ENCODE measurements at regions not wholly inside any gene's neighbourhood (a gene's known extent, or its start where the extent isn't known, plus 50 kb on each side); places are given as distances from the start of the nearest gene placed in this dataset.

- intact Hi-C loops (cut with micrococcal nuclease) = no loop called here
- Histone ChIP-seq H3K36me3 (ENCODE audit: low read depth, low read length) (no peaks in the 10 kb centered on the region), H3K9ac (ENCODE audit: low read length) (no peak overlapping the region), H4K20me1 (ENCODE audit: low read length) (no peaks in the 10 kb centered on the region), H3K9me3 (ENCODE audit: low read length) (no peaks in the 10 kb centered on the region), H2AFZ (ENCODE audit: low read length) (no peak overlapping the region), H3K4me2 (ENCODE audit: low read length) (no peak overlapping the region), H3K27me3 (ENCODE audit: low read length) (no peaks in the 10 kb centered on the region), H3K27ac (ENCODE audit: low read length) (no peak overlapping the region), H3F3A (ENCODE audit: low read length, unreplicated experiment) (no peaks in the 10 kb centered on the region), H3K79me2 (ENCODE audit: low read length) (no peaks in the 10 kb centered on the region), H3K4me3 (ENCODE audit: low read length) (no peak overlapping the region), H3K9me2 (replicated peaks; ENCODE audit: low read length) (no peaks in the 10 kb centered on the region), H3K4me1 (ENCODE audit: insufficient read depth, low read length) (no peaks in the 10 kb centered on the region)
- ATAC-seq (no peak), DNase-seq (no peak)
- BruUV-seq (replicated peaks) = no TSS peak
- ChIA-PET CTCF (no interaction called here), POLR2A (ENCODE audit: unreplicated experiment) (no interaction called here)
- no peak for TF ChIP-seq EZH2 (IDR thresholded peaks at IDR 0.05; ENCODE audit: low read length, unreplicated experiment)
- TF ChIP-seq EZH2phosphoT487 (IDR thresholded peaks at IDR 0.05; ENCODE audit: borderline replicate concordance, low read length) = no peak
- no peak for TF ChIP-seq CTCF (conservative IDR thresholded peaks at IDR 0.05; ENCODE audit: low read depth, low read length)
These were observed 102.0 kb upstream of the PWP1 start for GRCh38 chr12:107583551-107583950.

GRCh38 chr12:107584563-107584962, 101.0 kb upstream of the PWP1 start:
- intact Hi-C loops (cut with micrococcal nuclease) = no loop called here
- no peaks in the 10 kb centered on the region for H3K36me3 ChIP-seq (ENCODE audit: low read depth, low read length)
- CTCF ChIA-PET = no interaction called here
- no peak for DNase-seq
- no peak overlapping the region for H3K9ac ChIP-seq (ENCODE audit: low read length)
- H3K4me3 ChIP-seq (ENCODE audit: low read length) = no peak overlapping the region
- no peaks in the 10 kb centered on the region for H3K9me2 ChIP-seq (replicated peaks; ENCODE audit: low read length)
- no peak overlapping the region for H3K4me2 ChIP-seq (ENCODE audit: low read length)
- TF ChIP-seq EZH2phosphoT487 (IDR thresholded peaks at IDR 0.05; ENCODE audit: borderline replicate concordance, low read length) (no peak), EZH2 (IDR thresholded peaks at IDR 0.05; ENCODE audit: low read length, unreplicated experiment) (no peak), CTCF (conservative IDR thresholded peaks at IDR 0.05; ENCODE audit: low read depth, low read length) (no peak)
- no peak overlapping the region for H2AFZ ChIP-seq (ENCODE audit: low read length)
- ATAC-seq = no peak
- no peaks in the 10 kb centered on the region for H4K20me1 ChIP-seq (ENCODE audit: low read length)
- H3K27me3 ChIP-seq (ENCODE audit: low read length) = no peaks in the 10 kb centered on the region
- H3K9me3 ChIP-seq (ENCODE audit: low read length) = no peaks in the 10 kb centered on the region
- no TSS peak for BruUV-seq (replicated peaks)
- H3F3A ChIP-seq (ENCODE audit: low read length, unreplicated experiment) = no peaks in the 10 kb centered on the region
- no peaks in the 10 kb centered on the region for H3K79me2 ChIP-seq (ENCODE audit: low read length)
- H3K27ac ChIP-seq (ENCODE audit: low read length) = no peak overlapping the region
- POLR2A ChIA-PET (ENCODE audit: unreplicated experiment) = no interaction called here
- no peaks in the 10 kb centered on the region for H3K4me1 ChIP-seq (ENCODE audit: insufficient read depth, low read length)

- no peaks in the 10 kb centered on the region for H3K36me3 ChIP-seq (ENCODE audit: low read depth, low read length)
- H3F3A ChIP-seq (ENCODE audit: low read length, unreplicated experiment) = no peaks in the 10 kb centered on the region
- POLR2A ChIA-PET (ENCODE audit: unreplicated experiment) = no interaction called here
- CTCF ChIA-PET = no interaction called here
- no peaks in the 10 kb centered on the region for H3K4me1 ChIP-seq (ENCODE audit: insufficient read depth, low read length)
- no peak overlapping the region for H3K4me3 ChIP-seq (ENCODE audit: low read length)
- H2AFZ ChIP-seq (ENCODE audit: low read length) = no peak overlapping the region
- no TSS peak for BruUV-seq (replicated peaks)
- no peaks in the 10 kb centered on the region for H3K27me3 ChIP-seq (ENCODE audit: low read length)
- H3K4me2 ChIP-seq (ENCODE audit: low read length) = no peak overlapping the region
- no peak overlapping the region for H3K27ac ChIP-seq (ENCODE audit: low read length)
- H4K20me1 ChIP-seq (ENCODE audit: low read length) = no peaks in the 10 kb centered on the region
- H3K9ac ChIP-seq (ENCODE audit: low read length) = no peak overlapping the region
- ATAC-seq (no peak), DNase-seq (no peak)
- H3K79me2 ChIP-seq (ENCODE audit: low read length) = no peaks in the 10 kb centered on the region
- no peaks in the 10 kb centered on the region for H3K9me3 ChIP-seq (ENCODE audit: low read length)
- TF ChIP-seq CTCF (conservative IDR thresholded peaks at IDR 0.05; ENCODE audit: low read depth, low read length) (no peak), EZH2 (IDR thresholded peaks at IDR 0.05; ENCODE audit: low read length, unreplicated experiment) (no peak), EZH2phosphoT487 (IDR thresholded peaks at IDR 0.05; ENCODE audit: borderline replicate concordance, low read length) (no peak)
- intact Hi-C loops (cut with micrococcal nuclease) = no loop called here
- no peaks in the 10 kb centered on the region for H3K9me2 ChIP-seq (replicated peaks; ENCODE audit: low read length)
These were observed 99.2 kb upstream of the PWP1 start for GRCh38 chr12:107586256-107586970.

Measured in PC-3 (cell line).